Caki2 (cell line): ENCODE measurements at regions not wholly inside any gene's neighbourhood (a gene's known extent, or its start where the extent isn't known, plus 50 kb on each side); places are given as distances from the start of the nearest gene placed in this dataset.

Source experiments
- DNase-seq: peaks from one replicate; pipeline ENCODE4 v3.0.0-alpha.2; 2015; ENCODE audit warnings: low read depth
- in situ Hi-C: cut with HindIII; loops from 2 replicates; pipeline ENCODE4 v1.10.0; 2016; ENCODE audit warnings: low sequenced_read_pairs, low pct_unique_long_range_greater_than_20kb, mixed read lengths

- no peak for DNase-seq
- in situ Hi-C loops: no loop called here
Observed at GRCh38 chr14:94907626-94908261, 137.8 kb upstream of the GSC start.

- in situ Hi-C loops: no loop called here
Observed at GRCh38 chr14:94906991-94907587, 137.2 kb upstream of the GSC start.

GRCh38 chr14:94906577-94906976 lies 136.7 kb upstream of the GSC start:
- in situ Hi-C loops: no loop called here
- no peak for DNase-seq

More at GRCh38 chr14:94906991-94907587, 137.2 kb upstream of the GSC start:
- no peak for DNase-seq

GRCh38 chr14:94904636-94905035 lies 134.7 kb upstream of the GSC start:
- in situ Hi-C loops: no loop called here
- DNase-seq: no peak

- no peak for DNase-seq
- in situ Hi-C loops: no loop called here
Observed at GRCh38 chr14:94903883-94904282, 134.0 kb upstream of the GSC start.

- no peak for DNase-seq
- in situ Hi-C loops: no loop called here
Observed at GRCh38 chr14:94903338-94903737, 133.4 kb upstream of the GSC start.

GRCh38 chr14:94897561-94897960 lies 127.6 kb upstream of the GSC start:
- no peak for DNase-seq
- in situ Hi-C loops: no loop called here

- in situ Hi-C loops: no loop called here
- no peak for DNase-seq
Observed at GRCh38 chr14:94897082-94897481, 127.2 kb upstream of the GSC start.

GRCh38 chr14:94893411-94894160 lies 123.7 kb upstream of the GSC start:
- in situ Hi-C loops: no loop called here
- DNase-seq: no peak

- DNase-seq: no peak
- in situ Hi-C loops: no loop called here
Observed at GRCh38 chr14:94890785-94891184, 120.9 kb upstream of the GSC start.

- no peak for DNase-seq
- in situ Hi-C loops: no loop called here
Observed at GRCh38 chr14:94889520-94890312, 119.8 kb upstream of the GSC start.

GRCh38 chr14:94888121-94888520 lies 118.2 kb upstream of the GSC start:
- DNase-seq: no peak
- in situ Hi-C loops: no loop called here

GRCh38 chr14:94887591-94887990 lies 117.7 kb upstream of the GSC start:
- in situ Hi-C loops: no loop called here
- no peak for DNase-seq

GRCh38 chr14:94886931-94887330 lies 117.0 kb upstream of the GSC start:
- no peak for DNase-seq
- in situ Hi-C loops: no loop called here

GRCh38 chr14:94885481-94886155 lies 115.7 kb upstream of the GSC start:
- in situ Hi-C loops: no loop called here
- no peak for DNase-seq

- in situ Hi-C loops: no loop called here
- DNase-seq: no peak
Observed at GRCh38 chr14:94884616-94885230, 114.8 kb upstream of the GSC start.

GRCh38 chr14:94882401-94882800 lies 112.5 kb upstream of the GSC start:
- DNase-seq: no peak
- in situ Hi-C loops: no loop called here

- in situ Hi-C loops: no loop called here
- DNase-seq: no peak
Observed at GRCh38 chr14:94880876-94881275, 111.0 kb upstream of the GSC start.
